ENCODE measurements at regions not wholly inside any gene's neighbourhood (a gene's known extent, or its start where the extent isn't known, plus 50 kb on each side); places are given as distances from the start of the nearest gene placed in this dataset.

DNA sequence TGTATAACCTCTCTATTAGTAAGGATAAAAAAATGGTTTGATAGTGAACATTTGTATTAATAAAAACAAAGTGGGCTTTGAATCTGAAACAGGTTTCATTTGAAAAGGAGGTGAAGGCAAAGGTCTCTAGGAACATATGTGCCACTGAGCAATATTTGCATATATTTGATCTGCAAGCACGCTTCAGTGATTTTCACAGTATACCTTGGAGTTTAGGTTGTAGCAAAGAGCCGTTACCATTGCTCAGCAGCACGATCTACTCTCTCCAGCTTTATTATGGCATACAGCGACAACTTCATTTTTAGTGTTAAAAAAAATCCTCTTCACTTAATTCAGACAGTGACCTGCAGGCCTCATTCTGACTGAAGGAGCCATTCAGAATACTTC lies 75.8 kb upstream of the ZEB2 start:
- peaks cover 0 to 6% (median 0%) of the 10 kb centered on the region in 5 experiments for H3K9me3 ChIP-seq (ENCODE audit: control extremely low read depth in 1 of 5, control insufficient read depth in 4 of 5, insufficient read depth in 2 of 5, low read depth in 1 of 5, low read length in 4 of 5)
- no peaks in the 10 kb centered on the region for H3K36me3 ChIP-seq (ENCODE audit: control insufficient read depth in 4 of 4, insufficient read depth in 4 of 4, low read length in 3 of 4)
- CTCF ChIA-PET: interaction anchor here (0.6 to 1.4 kb wide), 3 partner anchors 9 to 120 kb away, joined by 3 to 6 read pairs (median 3); no protein-coding TSS in a partner anchor
- WGBS (ENCODE audit: insufficient coverage): 96% methylated on average over 4 of the region's 4 CpGs
- peaks cover 12 to 28% (median 23%) of the 10 kb centered on the region in 4 experiments for H3K4me1 ChIP-seq (ENCODE audit: control extremely low read depth in 1 of 4, control insufficient read depth in 4 of 4, insufficient read depth in 4 of 4, low read length in 3 of 4)
- H3K27me3 ChIP-seq (replicated peaks in 2 of 5; ENCODE audit: control insufficient read depth in 4 of 5, insufficient read depth in 5 of 5, low read length in 4 of 5): no peaks in the 10 kb centered on the region
- peak overlapping the region; percentile 12 to 59 for H3K27ac ChIP-seq (ENCODE audit: insufficient read depth in 1 of 2, low read depth in 1 of 2, low read length in 2 of 2, poor library complexity in 1 of 2, severe bottlenecking in 2 of 2)
- DNase-seq: peak in 1 of 3 donors; percentile 19
- POLR2A ChIA-PET: interaction anchor here (1.2 kb wide), 1 partner anchor 12 kb away, joined by 5 read pairs; no protein-coding TSS in a partner anchor
- H3K4me3 ChIP-seq (ENCODE audit: control insufficient read depth in 1 of 7, extremely low read depth in 1 of 7, insufficient read depth in 4 of 7, low read depth in 2 of 7, low read length in 6 of 7): peak overlapping the region in 3 of 7 experiments; percentile 29 to 40 (median 31)

DNA sequence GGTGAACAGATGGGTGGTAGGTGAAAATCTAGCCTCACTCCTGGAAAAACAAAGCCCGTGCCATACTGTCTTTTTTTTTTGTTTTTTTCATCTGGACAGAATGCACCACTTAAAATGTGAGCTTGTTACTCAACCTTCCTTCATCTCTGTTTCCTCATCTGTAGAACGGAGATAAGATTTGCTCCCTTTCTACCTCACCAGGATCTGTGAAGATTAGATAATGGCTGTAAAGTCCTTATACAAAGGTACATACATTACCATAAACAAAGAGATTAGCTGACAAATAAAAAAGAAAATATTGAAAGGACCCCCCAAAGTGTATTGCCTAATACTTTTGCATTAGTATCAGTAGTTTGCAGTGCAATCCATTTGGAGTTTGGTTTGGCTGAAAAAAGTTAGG lies 75.4 kb upstream of the ZEB2 start:
- H3K9me3 ChIP-seq (ENCODE audit: control extremely low read depth in 1 of 5, control insufficient read depth in 4 of 5, insufficient read depth in 2 of 5, low read depth in 1 of 5, low read length in 4 of 5): peaks cover 0 to 6% (median 0%) of the 10 kb centered on the region in 5 experiments
- ChIA-PET CTCF (interaction anchor here (1.0 to 1.4 kb wide), 2 partner anchors 9 to 75 kb away, joined by 3 to 6 read pairs; no protein-coding TSS in a partner anchor), POLR2A (interaction anchor here (0.7 to 1.2 kb wide), 2 partner anchors 12 to 105 kb away, joined by 3 to 5 read pairs; no protein-coding TSS in a partner anchor)
- H3K4me3 ChIP-seq (ENCODE audit: control insufficient read depth in 1 of 7, extremely low read depth in 1 of 7, insufficient read depth in 4 of 7, low read depth in 2 of 7, low read length in 6 of 7): no peak overlapping the region
- peak overlapping the region; percentile 10 to 63 for H3K27ac ChIP-seq (ENCODE audit: insufficient read depth in 1 of 2, low read depth in 1 of 2, low read length in 2 of 2, poor library complexity in 1 of 2, severe bottlenecking in 2 of 2)
- peaks cover 12 to 28% (median 23%) of the 10 kb centered on the region in 4 experiments for H3K4me1 ChIP-seq (ENCODE audit: control extremely low read depth in 1 of 4, control insufficient read depth in 4 of 4, insufficient read depth in 4 of 4, low read length in 3 of 4)
- H3K27me3 ChIP-seq (replicated peaks in 2 of 5; ENCODE audit: control insufficient read depth in 4 of 5, insufficient read depth in 5 of 5, low read length in 4 of 5): no peaks in the 10 kb centered on the region
- no peaks in the 10 kb centered on the region for H3K36me3 ChIP-seq (ENCODE audit: control insufficient read depth in 4 of 4, insufficient read depth in 4 of 4, low read length in 3 of 4)
- WGBS (ENCODE audit: insufficient coverage): 0% methylated on average over 1 of the region's 2 CpGs
- DNase-seq: peak in 2 of 3 donors; percentile 34 to 50

DNA sequence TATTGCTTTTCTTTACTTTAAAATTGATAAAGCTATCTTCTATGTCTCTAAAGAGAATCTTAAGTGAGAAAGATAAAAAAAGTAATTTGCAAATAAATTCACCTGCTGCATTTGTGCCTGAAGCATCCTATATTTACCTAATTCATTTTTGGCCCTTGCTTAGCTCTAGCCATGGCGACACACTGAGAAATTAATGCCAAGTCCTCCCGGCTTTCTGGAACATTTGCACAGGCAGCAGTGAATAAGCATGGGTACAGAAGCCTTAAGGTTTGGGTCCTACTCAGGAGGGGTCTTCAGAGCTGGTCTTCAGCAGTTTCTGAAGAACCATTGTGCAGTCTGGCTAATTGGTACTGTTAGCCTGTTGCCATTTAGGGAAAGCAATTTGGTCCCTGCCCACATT lies 73.9 kb upstream of the ZEB2 start:
- DNase-seq: no peak
- CTCF ChIA-PET: interaction anchor here (1.2 to 1.7 kb wide), 3 partner anchors 10 to 64 kb away, joined by 3 to 5 read pairs (median 3); no protein-coding TSS in a partner anchor
- no peak overlapping the region for H3K27ac ChIP-seq (ENCODE audit: insufficient read depth in 1 of 2, low read depth in 1 of 2, low read length in 2 of 2, poor library complexity in 1 of 2, severe bottlenecking in 2 of 2)
- peaks cover 0 to 6% (median 0%) of the 10 kb centered on the region in 5 experiments for H3K9me3 ChIP-seq (ENCODE audit: control extremely low read depth in 1 of 5, control insufficient read depth in 4 of 5, insufficient read depth in 2 of 5, low read depth in 1 of 5, low read length in 4 of 5)
- H3K27me3 ChIP-seq (replicated peaks in 2 of 5; ENCODE audit: control insufficient read depth in 4 of 5, insufficient read depth in 5 of 5, low read length in 4 of 5): no peaks in the 10 kb centered on the region
- no peaks in the 10 kb centered on the region for H3K36me3 ChIP-seq (ENCODE audit: control insufficient read depth in 4 of 4, insufficient read depth in 4 of 4, low read length in 3 of 4)
- peaks cover 12 to 28% (median 23%) of the 10 kb centered on the region in 4 experiments for H3K4me1 ChIP-seq (ENCODE audit: control extremely low read depth in 1 of 4, control insufficient read depth in 4 of 4, insufficient read depth in 4 of 4, low read length in 3 of 4)
- POLR2A ChIA-PET: no interaction called here
- WGBS (ENCODE audit: insufficient coverage): 94% methylated on average over 2 of the region's 2 CpGs
- no peak overlapping the region for H3K4me3 ChIP-seq (ENCODE audit: control insufficient read depth in 1 of 7, extremely low read depth in 1 of 7, insufficient read depth in 4 of 7, low read depth in 2 of 7, low read length in 6 of 7)

GRCh38 chr2:144592500-144593256 lies 72.8 kb upstream of the ZEB2 start:
- Histone ChIP-seq H3K27ac (ENCODE audit: insufficient read depth in 1 of 2, low read depth in 1 of 2, low read length in 2 of 2, poor library complexity in 1 of 2, severe bottlenecking in 2 of 2) (no peak overlapping the region), H3K4me3 (ENCODE audit: control insufficient read depth in 1 of 7, extremely low read depth in 1 of 7, insufficient read depth in 4 of 7, low read depth in 2 of 7, low read length in 6 of 7) (no peak overlapping the region), H3K36me3 (ENCODE audit: control insufficient read depth in 4 of 4, insufficient read depth in 4 of 4, low read length in 3 of 4) (no peaks in the 10 kb centered on the region), H3K27me3 (replicated peaks in 2 of 5; ENCODE audit: control insufficient read depth in 4 of 5, insufficient read depth in 5 of 5, low read length in 4 of 5) (no peaks in the 10 kb centered on the region), H3K4me1 (ENCODE audit: control extremely low read depth in 1 of 4, control insufficient read depth in 4 of 4, insufficient read depth in 4 of 4, low read length in 3 of 4) (peaks cover 12 to 28% (median 23%) of the 10 kb centered on the region in 4 experiments), H3K9me3 (ENCODE audit: control extremely low read depth in 1 of 5, control insufficient read depth in 4 of 5, insufficient read depth in 2 of 5, low read depth in 1 of 5, low read length in 4 of 5) (peaks cover 0 to 2% (median 0%) of the 10 kb centered on the region in 5 experiments)
- DNase-seq: no peak
- ChIA-PET POLR2A (interaction anchor here (0.6 kb wide), 1 partner anchor 9 kb away, joined by 9 read pairs; no protein-coding TSS in a partner anchor), CTCF (interaction anchor here (0.6 kb wide), 1 partner anchor 659 kb away, joined by 3 read pairs; no protein-coding TSS in a partner anchor)
- 100% methylated on average over 2 of the region's 8 CpGs for WGBS (ENCODE audit: insufficient coverage)

DNA sequence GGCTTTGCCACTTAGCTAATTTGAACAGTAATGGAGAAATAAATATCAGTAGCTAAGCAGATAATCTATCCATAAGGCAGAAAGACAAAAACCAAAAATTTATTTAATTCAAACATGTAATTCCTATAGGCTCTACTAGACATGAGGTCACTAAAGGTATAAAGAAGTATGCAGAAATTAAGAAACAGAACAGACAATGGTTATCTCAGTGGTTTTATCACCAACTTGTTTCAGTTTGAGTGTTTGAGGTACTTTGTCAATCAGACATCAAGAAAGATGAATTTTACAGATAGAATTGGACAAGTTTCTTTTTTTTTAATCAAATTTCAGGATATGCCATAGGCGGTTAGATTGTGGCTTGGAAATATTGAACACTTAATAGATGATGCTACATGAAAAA lies 67.4 kb upstream of the ZEB2 start:
- POLR2A ChIA-PET: no interaction called here
- 100% methylated on average over 1 of the region's 1 CpG for WGBS (ENCODE audit: insufficient coverage)

GRCh38 chr2:144586476-144586875 lies 66.6 kb upstream of the ZEB2 start:
- peak in 2 of 3 donors; percentile 62 to 80 for DNase-seq
- Histone ChIP-seq H3K4me3 (ENCODE audit: control insufficient read depth in 1 of 7, extremely low read depth in 1 of 7, insufficient read depth in 4 of 7, low read depth in 2 of 7, low read length in 6 of 7) (no peak overlapping the region), H3K27me3 (replicated peaks in 2 of 5; ENCODE audit: control insufficient read depth in 4 of 5, insufficient read depth in 5 of 5, low read length in 4 of 5) (no peaks in the 10 kb centered on the region), H3K4me1 (ENCODE audit: control extremely low read depth in 1 of 4, control insufficient read depth in 4 of 4, insufficient read depth in 4 of 4, low read length in 3 of 4) (peaks cover 28 to 52% (median 37%) of the 10 kb centered on the region in 4 experiments), H3K36me3 (ENCODE audit: control insufficient read depth in 4 of 4, insufficient read depth in 4 of 4, low read length in 3 of 4) (no peaks in the 10 kb centered on the region), H3K9me3 (ENCODE audit: control extremely low read depth in 1 of 5, control insufficient read depth in 4 of 5, insufficient read depth in 2 of 5, low read depth in 1 of 5, low read length in 4 of 5) (peaks cover 0 to 2% (median 0%) of the 10 kb centered on the region in 5 experiments), H3K27ac (ENCODE audit: insufficient read depth in 1 of 2, low read depth in 1 of 2, low read length in 2 of 2, poor library complexity in 1 of 2, severe bottlenecking in 2 of 2) (no peak overlapping the region)
- ChIA-PET POLR2A (no interaction called here), CTCF (interaction anchor here (1.3 kb wide), 1 partner anchor 10 kb away, joined by 6 read pairs; no protein-coding TSS in a partner anchor)
- WGBS (ENCODE audit: insufficient coverage): no CpG with 5 or more reads among the region's 2 CpGs

More for the DNA sequence above, 67.4 kb upstream of the ZEB2 start:
- Histone ChIP-seq H3K27me3 (replicated peaks in 2 of 5; ENCODE audit: control insufficient read depth in 4 of 5, insufficient read depth in 5 of 5, low read length in 4 of 5) (no peaks in the 10 kb centered on the region), H3K36me3 (ENCODE audit: control insufficient read depth in 4 of 4, insufficient read depth in 4 of 4, low read length in 3 of 4) (no peaks in the 10 kb centered on the region), H3K4me1 (ENCODE audit: control extremely low read depth in 1 of 4, control insufficient read depth in 4 of 4, insufficient read depth in 4 of 4, low read length in 3 of 4) (peaks cover 20 to 44% (median 28%) of the 10 kb centered on the region in 4 experiments), H3K27ac (ENCODE audit: insufficient read depth in 1 of 2, low read depth in 1 of 2, low read length in 2 of 2, poor library complexity in 1 of 2, severe bottlenecking in 2 of 2) (no peak overlapping the region), H3K4me3 (ENCODE audit: control insufficient read depth in 1 of 7, extremely low read depth in 1 of 7, insufficient read depth in 4 of 7, low read depth in 2 of 7, low read length in 6 of 7) (no peak overlapping the region), H3K9me3 (ENCODE audit: control extremely low read depth in 1 of 5, control insufficient read depth in 4 of 5, insufficient read depth in 2 of 5, low read depth in 1 of 5, low read length in 4 of 5) (peaks cover 0 to 2% (median 0%) of the 10 kb centered on the region in 5 experiments)
- DNase-seq: no peak
- CTCF ChIA-PET: no interaction called here

All from common myeloid progenitor, CD34-positive (primary cell).